Mesothelial cell of epicardium (in vitro differentiated cells): ENCODE measurements at regions not wholly inside any gene's neighbourhood (a gene's known extent, or its start where the extent isn't known, plus 50 kb on each side); places are given as distances from the start of the nearest gene placed in this dataset.

Experiments used
- DNase-seq, 2 experiments: peaks; one replicate each; pipeline ENCODE4 v3.0.0; 2021; ENCODE audit warnings: low spot score in 2 of 2; ENCODE audit not compliant: unreplicated experiment in 2 of 2
- H3K27ac Mint-ChIP-seq: 2 replicates; pipeline ENCODE4 v1.8.0; 2021; ENCODE audit warnings: mixed read lengths
- H3K27me3 Mint-ChIP-seq: 2 replicates; pipeline ENCODE4 v1.8.0; 2021; ENCODE audit warnings: low read depth, mixed read lengths
- H3K36me3 Mint-ChIP-seq: 2 replicates; pipeline ENCODE4 v1.8.0; 2021; ENCODE audit warnings: mixed read lengths
- H3K4me1 Mint-ChIP-seq: 2 replicates; pipeline ENCODE4 v1.8.0; 2021; ENCODE audit warnings: mixed read lengths
- H3K4me3 Mint-ChIP-seq: 2 replicates; pipeline ENCODE4 v1.8.0; 2021; ENCODE audit warnings: mild to moderate bottlenecking, moderate library complexity, mixed read lengths
- H3K9me3 Mint-ChIP-seq: 2 replicates; pipeline ENCODE4 v1.8.0; 2021; ENCODE audit warnings: mixed read lengths
- CTCF ChIP-seq: fragments of 200-600 bp; sonication (generic); IDR thresholded peaks from one replicate; pipeline ENCODE4 v1.5.0; 2021; ENCODE audit warnings: antibody characterized with exemption; ENCODE audit not compliant: unreplicated experiment

GRCh38 chr13:33464345-33464744 lies 178.8 kb upstream of the STARD13 start:
- Mint-ChIP-seq H3K27ac (no peak overlapping the region), H3K9me3 (peaks cover 14% of the 10 kb centered on the region), H3K4me3 (no peak overlapping the region), H3K27me3 (no peaks in the 10 kb centered on the region), H3K4me1 (no peaks in the 10 kb centered on the region), H3K36me3 (peaks cover 3% of the 10 kb centered on the region)
- DNase-seq = no peak
- no peak for TF ChIP-seq CTCF

GRCh38 chr13:33466262-33466661 lies 180.7 kb upstream of the STARD13 start:
- no peak for DNase-seq
- Mint-ChIP-seq H3K27me3 (no peaks in the 10 kb centered on the region), H3K27ac (no peak overlapping the region), H3K9me3 (peaks cover 6% of the 10 kb centered on the region), H3K36me3 (no peaks in the 10 kb centered on the region), H3K4me3 (no peak overlapping the region), H3K4me1 (peaks cover 3% of the 10 kb centered on the region)
- no peak for TF ChIP-seq CTCF

GRCh38 chr13:33467556-33467955 lies 182.0 kb upstream of the STARD13 start:
- Mint-ChIP-seq H3K27ac (no peak overlapping the region), H3K4me1 (peaks cover 4% of the 10 kb centered on the region), H3K36me3 (no peaks in the 10 kb centered on the region), H3K27me3 (no peaks in the 10 kb centered on the region), H3K9me3 (peaks cover 6% of the 10 kb centered on the region), H3K4me3 (no peak overlapping the region)
- TF ChIP-seq CTCF = no peak
- no peak for DNase-seq

- TF ChIP-seq CTCF = no peak
- Mint-ChIP-seq H3K36me3 (no peaks in the 10 kb centered on the region), H3K4me3 (no peak overlapping the region), H3K27ac (no peak overlapping the region), H3K4me1 (peaks cover 4% of the 10 kb centered on the region), H3K27me3 (no peaks in the 10 kb centered on the region), H3K9me3 (peaks cover 13% of the 10 kb centered on the region)
- no peak for DNase-seq
These were observed 185.6 kb upstream of the STARD13 start for GRCh38 chr13:33471204-33471603.

GRCh38 chr13:33472446-33472845 lies 186.9 kb upstream of the STARD13 start:
- Mint-ChIP-seq H3K36me3 (peaks cover 7% of the 10 kb centered on the region), H3K27ac (no peak overlapping the region), H3K9me3 (peaks cover 21% of the 10 kb centered on the region), H3K27me3 (no peaks in the 10 kb centered on the region), H3K4me1 (peaks cover 4% of the 10 kb centered on the region), H3K4me3 (no peak overlapping the region)
- TF ChIP-seq CTCF = no peak
- no peak for DNase-seq

GRCh38 chr13:33479105-33479504 lies 193.6 kb upstream of the STARD13 start:
- Mint-ChIP-seq H3K36me3 (peaks cover 13% of the 10 kb centered on the region), H3K27me3 (no peaks in the 10 kb centered on the region), H3K9me3 (peaks cover 34% of the 10 kb centered on the region), H3K4me1 (no peaks in the 10 kb centered on the region), H3K27ac (no peak overlapping the region), H3K4me3 (no peak overlapping the region)
- TF ChIP-seq CTCF = no peak
- no peak for DNase-seq
